HL-60 (cell line): ENCODE measurements at regions not wholly inside any gene's neighbourhood (a gene's known extent, or its start where the extent isn't known, plus 50 kb on each side); places are given as distances from the start of the nearest gene placed in this dataset.

ENCODE experiments used
- CTCF ChIP-seq: IDR thresholded peaks from one replicate; pipeline ENCODE4 v1.5.1; 2011; ENCODE audit warnings: low read length, control low read depth, inconsistent platforms; ENCODE audit not compliant: insufficient read depth
- POLR2AphosphoS5 ChIP-seq: IDR thresholded peaks from 2 replicates; pipeline ENCODE4 v1.6.1; 2012; ENCODE audit warnings: low read depth
- SPI1 ChIP-seq: IDR thresholded peaks from 2 replicates; pipeline ENCODE4 v1.6.1; 2012; ENCODE audit warnings: low read depth, mild to moderate bottlenecking, borderline replicate concordance

DNA sequence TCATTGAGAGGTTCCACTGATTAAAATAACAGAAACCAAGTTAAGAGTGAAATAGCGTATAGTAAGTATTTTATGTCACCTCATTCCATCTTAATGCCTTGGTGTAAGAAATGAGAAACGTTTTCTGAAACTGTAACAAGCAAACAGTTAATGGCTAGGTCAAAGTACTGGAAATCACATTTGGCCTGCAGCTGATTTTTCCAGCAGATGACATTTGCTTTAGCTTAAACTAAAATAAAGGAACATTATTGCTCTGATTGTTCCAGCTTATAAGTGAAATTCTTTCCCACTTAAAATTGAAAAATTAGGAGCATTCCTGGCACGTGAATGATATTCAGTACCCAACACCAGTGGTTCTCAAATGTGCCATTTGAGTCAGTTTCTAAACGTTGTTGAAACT, 213.6 kb upstream of the DPP6 start:
- TF ChIP-seq CTCF (no peak), SPI1 (no peak), POLR2AphosphoS5 (no peak)
